ENCODE measurements at regions not wholly inside any gene's neighbourhood (a gene's known extent, or its start where the extent isn't known, plus 50 kb on each side); places are given as distances from the start of the nearest gene placed in this dataset.
A peak's percentile ranks its signal among the peaks of the same experiment; 100 is the strongest.

- Mint-ChIP-seq H3K9me3 (no peaks in the 10 kb centered on the region), H3K27ac (no peak overlapping the region), H3K27me3 (no peaks in the 10 kb centered on the region), H3K4me3 (no peak overlapping the region), H3K4me1 (ENCODE audit: low read depth) (no peaks in the 10 kb centered on the region), H3K36me3 (ENCODE audit: low read depth) (no peaks in the 10 kb centered on the region)
Measured at GRCh38 chr10:21014141-21014540, 117.0 kb upstream of the NEBL start.

DNA sequence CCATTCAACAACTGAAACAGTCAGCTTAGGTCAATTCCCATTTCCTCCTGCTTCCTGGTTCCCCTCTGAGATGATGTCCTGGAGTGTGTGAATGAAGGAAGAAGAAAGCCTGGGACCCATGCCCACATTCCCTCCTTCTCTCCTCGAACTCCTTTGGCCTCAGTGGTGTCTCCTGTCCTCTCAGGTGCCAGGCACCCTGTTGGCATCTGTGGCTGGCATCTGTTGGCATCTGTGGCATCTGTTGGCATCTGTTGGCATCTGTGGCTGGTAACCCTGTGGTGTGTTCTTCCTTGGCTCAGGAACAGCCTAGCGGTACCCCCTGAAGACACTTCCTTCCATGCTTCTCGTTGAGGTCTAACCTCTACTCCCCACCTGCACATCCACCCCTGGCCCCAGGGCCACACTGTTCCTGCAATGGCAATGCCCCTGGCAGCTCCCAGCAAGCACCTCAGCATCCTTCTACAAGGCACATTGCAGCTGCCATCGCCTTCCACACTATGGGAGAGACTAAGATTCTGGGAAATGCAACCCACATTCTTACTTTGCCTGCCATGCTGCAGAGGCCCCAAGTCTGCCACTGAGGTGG is 114.4 kb upstream of the NEBL start:
- Mint-ChIP-seq H3K4me1 (ENCODE audit: low read depth) (no peaks in the 10 kb centered on the region), H3K9me3 (no peaks in the 10 kb centered on the region), H3K36me3 (ENCODE audit: low read depth) (no peaks in the 10 kb centered on the region), H3K27me3 (no peaks in the 10 kb centered on the region), H3K4me3 (no peak overlapping the region), H3K27ac (no peak overlapping the region)

DNA sequence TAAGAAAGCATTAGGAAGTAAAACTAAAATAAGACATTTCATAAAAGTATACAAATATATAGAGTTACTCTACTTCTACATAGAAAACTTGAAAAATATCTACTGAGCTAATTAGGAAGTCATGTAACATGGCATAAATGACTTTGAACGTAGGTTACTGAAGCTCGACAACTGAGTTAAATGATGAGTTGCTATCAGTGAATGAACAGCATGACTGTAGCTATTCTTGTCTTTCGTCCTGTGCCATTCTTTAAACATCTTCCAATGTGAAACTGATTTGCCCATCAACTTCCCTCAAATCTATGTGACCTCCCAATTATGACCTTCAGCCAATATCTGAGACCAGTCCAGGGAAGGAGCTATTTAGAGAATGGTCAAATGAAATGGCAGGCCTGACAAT is 113.5 kb upstream of the NEBL start:
- no peaks in the 10 kb centered on the region for H3K9me3 Mint-ChIP-seq
- no peaks in the 10 kb centered on the region for H3K27me3 Mint-ChIP-seq
- H3K4me1 Mint-ChIP-seq (ENCODE audit: low read depth), result no peaks in the 10 kb centered on the region
- no peak overlapping the region for H3K27ac Mint-ChIP-seq
- H3K4me3 Mint-ChIP-seq, result no peak overlapping the region
- H3K36me3 Mint-ChIP-seq (ENCODE audit: low read depth), result no peaks in the 10 kb centered on the region

GRCh38 chr10:21003240-21003822 is 106.2 kb upstream of the NEBL start:
- no peaks in the 10 kb centered on the region for H3K36me3 Mint-ChIP-seq (ENCODE audit: low read depth)
- H3K4me3 Mint-ChIP-seq, result no peak overlapping the region
- no peaks in the 10 kb centered on the region for H3K27me3 Mint-ChIP-seq
- no peaks in the 10 kb centered on the region for H3K9me3 Mint-ChIP-seq
- H3K27ac Mint-ChIP-seq, result no peak overlapping the region
- peaks cover 5% of the 10 kb centered on the region for H3K4me1 Mint-ChIP-seq (ENCODE audit: low read depth)

GRCh38 chr10:21002091-21002878 is 105.2 kb upstream of the NEBL start:
- Mint-ChIP-seq H3K4me1 (ENCODE audit: low read depth) (peaks cover 5% of the 10 kb centered on the region), H3K9me3 (no peaks in the 10 kb centered on the region), H3K4me3 (no peak overlapping the region), H3K27me3 (no peaks in the 10 kb centered on the region), H3K36me3 (ENCODE audit: low read depth) (no peaks in the 10 kb centered on the region), H3K27ac (peak overlapping the region; percentile 46)

- H3K27ac Mint-ChIP-seq, result no peak overlapping the region
- no peak overlapping the region for H3K4me3 Mint-ChIP-seq
- no peaks in the 10 kb centered on the region for H3K27me3 Mint-ChIP-seq
- H3K36me3 Mint-ChIP-seq (ENCODE audit: low read depth), result no peaks in the 10 kb centered on the region
- H3K9me3 Mint-ChIP-seq, result no peaks in the 10 kb centered on the region
- peaks cover 5% of the 10 kb centered on the region for H3K4me1 Mint-ChIP-seq (ENCODE audit: low read depth)
Measured at GRCh38 chr10:20999699-21000098, 102.6 kb upstream of the NEBL start.

DNA sequence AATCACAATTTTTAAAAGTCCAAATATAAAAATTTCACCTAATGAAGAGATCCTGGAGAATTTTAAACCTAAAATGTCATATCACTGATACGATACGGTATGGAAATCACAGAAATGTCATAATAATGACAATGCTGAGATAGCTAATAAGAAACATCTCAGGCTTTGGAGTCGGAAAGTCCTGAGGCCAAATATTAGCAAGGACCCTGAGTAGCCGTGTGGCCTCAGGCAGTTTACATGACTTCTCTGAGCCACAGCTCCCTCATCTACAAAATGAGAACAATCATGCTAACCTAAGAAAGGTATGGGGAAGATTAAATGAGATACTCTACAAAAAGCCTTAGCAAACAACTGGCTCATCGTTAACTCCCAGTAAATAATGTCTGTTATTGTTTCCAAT is 100.9 kb upstream of the NEBL start:
- Mint-ChIP-seq H3K27me3 (no peaks in the 10 kb centered on the region), H3K27ac (no peak overlapping the region), H3K4me1 (ENCODE audit: low read depth) (peaks cover 5% of the 10 kb centered on the region), H3K9me3 (peaks cover 7% of the 10 kb centered on the region), H3K36me3 (ENCODE audit: low read depth) (no peaks in the 10 kb centered on the region), H3K4me3 (no peak overlapping the region)

- Mint-ChIP-seq H3K27me3 (peaks cover 3% of the 10 kb centered on the region), H3K36me3 (ENCODE audit: low read depth) (no peaks in the 10 kb centered on the region), H3K9me3 (peaks cover 7% of the 10 kb centered on the region), H3K4me3 (no peak overlapping the region), H3K27ac (no peak overlapping the region), H3K4me1 (ENCODE audit: low read depth) (no peaks in the 10 kb centered on the region)
Measured at GRCh38 chr10:20995123-20995987, 98.2 kb upstream of the NEBL start.

DNA sequence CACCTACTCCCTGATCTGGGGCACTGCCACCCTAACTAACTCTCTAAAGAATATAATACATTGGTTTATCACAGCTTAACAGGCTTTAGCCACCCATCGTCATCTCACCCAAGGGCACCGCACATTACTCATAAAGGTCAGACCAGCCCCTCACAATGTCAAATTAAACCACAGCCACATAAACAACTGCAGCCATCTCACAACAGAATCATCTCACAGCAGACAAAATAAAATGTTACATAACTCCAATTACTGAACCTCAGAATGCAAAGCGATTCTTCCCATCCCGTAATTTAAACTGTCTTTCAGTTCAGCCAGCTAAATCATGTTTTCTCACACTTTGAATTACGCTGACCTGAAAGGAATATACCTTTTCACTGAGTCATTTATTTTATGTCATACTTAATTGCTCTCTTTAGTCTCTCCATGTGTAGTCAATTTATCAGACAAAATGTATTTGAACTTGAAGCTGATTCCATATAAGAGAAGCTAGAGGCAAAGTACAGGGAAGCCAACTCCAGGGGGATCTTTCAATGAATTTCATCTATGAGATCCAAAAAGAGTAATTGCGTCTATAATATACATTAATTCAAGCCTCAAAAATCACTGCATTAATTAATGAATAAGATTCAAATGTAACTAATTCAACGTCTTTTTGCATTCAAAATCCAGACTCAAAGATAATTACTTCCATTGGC is 96.9 kb upstream of the NEBL start:
- Mint-ChIP-seq H3K36me3 (ENCODE audit: low read depth) (no peaks in the 10 kb centered on the region), H3K4me1 (ENCODE audit: low read depth) (no peaks in the 10 kb centered on the region), H3K9me3 (peaks cover 7% of the 10 kb centered on the region), H3K27ac (no peak overlapping the region), H3K27me3 (peaks cover 3% of the 10 kb centered on the region), H3K4me3 (no peak overlapping the region)

- H3K4me3 Mint-ChIP-seq, result no peak overlapping the region
- H3K36me3 Mint-ChIP-seq (ENCODE audit: low read depth), result no peaks in the 10 kb centered on the region
- H3K27me3 Mint-ChIP-seq, result peaks cover 5% of the 10 kb centered on the region
- H3K27ac Mint-ChIP-seq, result no peak overlapping the region
- H3K4me1 Mint-ChIP-seq (ENCODE audit: low read depth), result no peaks in the 10 kb centered on the region
- H3K9me3 Mint-ChIP-seq, result peaks cover 7% of the 10 kb centered on the region
Measured at GRCh38 chr10:20993389-20993788, 96.3 kb upstream of the NEBL start.

DNA sequence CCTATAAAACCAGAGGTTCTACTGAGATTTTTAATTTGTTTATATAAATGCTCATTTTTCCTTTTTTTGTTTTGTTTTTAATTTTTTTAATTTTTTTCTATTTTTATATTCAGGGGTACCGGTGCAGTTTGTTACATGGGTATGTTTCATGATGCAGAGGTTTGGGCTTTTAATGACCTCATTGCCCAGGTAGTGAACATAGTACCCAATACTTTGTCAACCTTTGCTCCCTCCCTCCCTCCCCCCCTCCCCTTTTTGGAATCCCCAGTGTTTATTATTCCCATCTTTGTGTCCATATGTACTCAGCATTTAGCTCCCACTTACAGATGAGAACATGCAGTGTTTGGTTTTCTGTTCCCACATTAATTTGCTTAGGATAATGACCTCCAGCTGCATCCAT is 94.4 kb upstream of the NEBL start:
- Mint-ChIP-seq H3K27me3 (peaks cover 6% of the 10 kb centered on the region), H3K9me3 (peaks cover 7% of the 10 kb centered on the region), H3K4me1 (ENCODE audit: low read depth) (no peaks in the 10 kb centered on the region), H3K27ac (no peak overlapping the region), H3K4me3 (no peak overlapping the region), H3K36me3 (ENCODE audit: low read depth) (no peaks in the 10 kb centered on the region)

DNA sequence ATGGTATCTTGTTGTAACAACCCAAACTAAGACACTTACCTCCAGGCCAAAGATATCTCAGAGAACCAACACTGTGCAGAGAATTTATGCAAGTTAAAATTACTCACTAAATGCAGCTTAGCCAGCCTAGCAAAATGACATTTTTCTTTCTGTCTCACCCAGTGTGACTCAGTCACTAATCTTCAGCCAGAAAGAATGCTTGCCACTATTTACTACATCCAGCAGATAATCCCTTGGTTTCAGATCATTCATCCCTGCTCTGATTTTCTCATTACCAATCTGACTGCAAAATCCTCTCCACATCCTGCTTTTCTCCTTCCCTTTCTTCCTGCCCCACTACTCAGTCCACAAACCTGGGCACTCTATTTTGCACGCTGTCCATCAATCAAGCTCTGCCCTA is 93.5 kb upstream of the NEBL start:
- Mint-ChIP-seq H3K4me3 (no peak overlapping the region), H3K36me3 (ENCODE audit: low read depth) (no peaks in the 10 kb centered on the region), H3K27ac (no peak overlapping the region), H3K4me1 (ENCODE audit: low read depth) (no peaks in the 10 kb centered on the region), H3K27me3 (peaks cover 6% of the 10 kb centered on the region), H3K9me3 (peaks cover 7% of the 10 kb centered on the region)

- no peak overlapping the region for H3K27ac Mint-ChIP-seq
- no peaks in the 10 kb centered on the region for H3K36me3 Mint-ChIP-seq (ENCODE audit: low read depth)
- H3K4me1 Mint-ChIP-seq (ENCODE audit: low read depth), result no peaks in the 10 kb centered on the region
- H3K4me3 Mint-ChIP-seq, result no peak overlapping the region
- no peaks in the 10 kb centered on the region for H3K9me3 Mint-ChIP-seq
- H3K27me3 Mint-ChIP-seq, result peaks cover 6% of the 10 kb centered on the region
Measured at GRCh38 chr10:20988357-20988983, 91.4 kb upstream of the NEBL start.

- H3K4me1 Mint-ChIP-seq (ENCODE audit: low read depth), result no peaks in the 10 kb centered on the region
- H3K27me3 Mint-ChIP-seq, result peaks cover 6% of the 10 kb centered on the region
- H3K9me3 Mint-ChIP-seq, result no peaks in the 10 kb centered on the region
- H3K36me3 Mint-ChIP-seq (ENCODE audit: low read depth), result no peaks in the 10 kb centered on the region
- no peak overlapping the region for H3K4me3 Mint-ChIP-seq
- H3K27ac Mint-ChIP-seq, result no peak overlapping the region
Measured at GRCh38 chr10:20986049-20986448, 88.9 kb upstream of the NEBL start.
